ENCODE measurements at regions not wholly inside any gene's neighbourhood (a gene's known extent, or its start where the extent isn't known, plus 50 kb on each side); places are given as distances from the start of the nearest gene placed in this dataset.

GRCh38 chr4:170623899-170624298, 534.1 kb upstream of the AADAT start:
- peak; percentile 5 for DNase-seq (ENCODE audit: low read depth)
- TF ChIP-seq CTCF (conservative IDR thresholded peaks at IDR 0.05; ENCODE audit: low read depth, low read length), result peak; percentile 39
- H3K4me3 ChIP-seq (ENCODE audit: low read depth, low read length), result no peak overlapping the region

- no peak for TF ChIP-seq CTCF (conservative IDR thresholded peaks at IDR 0.05; ENCODE audit: low read depth, low read length)
- no peak for DNase-seq (ENCODE audit: low read depth)
- H3K4me3 ChIP-seq (ENCODE audit: low read depth, low read length), result no peak overlapping the region
Observed at GRCh38 chr4:170610434-170610833, 520.7 kb upstream of the AADAT start.

GRCh38 chr4:170599894-170600293, 510.1 kb upstream of the AADAT start:
- TF ChIP-seq CTCF (conservative IDR thresholded peaks at IDR 0.05; ENCODE audit: low read depth, low read length), result no peak
- no peak for DNase-seq (ENCODE audit: low read depth)
- H3K4me3 ChIP-seq (ENCODE audit: low read depth, low read length), result no peak overlapping the region

GRCh38 chr4:170591076-170591475, 501.3 kb upstream of the AADAT start:
- TF ChIP-seq CTCF (conservative IDR thresholded peaks at IDR 0.05; ENCODE audit: low read depth, low read length), result no peak
- peak; percentile 31 for DNase-seq (ENCODE audit: low read depth)
- H3K4me3 ChIP-seq (ENCODE audit: low read depth, low read length), result no peak overlapping the region

- peak; percentile 46 for TF ChIP-seq CTCF (conservative IDR thresholded peaks at IDR 0.05; ENCODE audit: low read depth, low read length)
- H3K4me3 ChIP-seq (ENCODE audit: low read depth, low read length), result no peak overlapping the region
- DNase-seq (ENCODE audit: low read depth), result peak; percentile 73
Observed at GRCh38 chr4:170589597-170590191, 499.9 kb upstream of the AADAT start.

GRCh38 chr4:170581969-170582368, 492.2 kb upstream of the AADAT start:
- no peak overlapping the region for H3K4me3 ChIP-seq (ENCODE audit: low read depth, low read length)
- DNase-seq (ENCODE audit: low read depth), result no peak
- TF ChIP-seq CTCF (conservative IDR thresholded peaks at IDR 0.05; ENCODE audit: low read depth, low read length), result no peak

GRCh38 chr4:170581322-170581721, 491.6 kb upstream of the AADAT start:
- no peak overlapping the region for H3K4me3 ChIP-seq (ENCODE audit: low read depth, low read length)
- no peak for TF ChIP-seq CTCF (conservative IDR thresholded peaks at IDR 0.05; ENCODE audit: low read depth, low read length)
- peak; percentile 8 for DNase-seq (ENCODE audit: low read depth)
